Ureter (tissue), 1 donor: ENCODE measurements at regions not wholly inside any gene's neighbourhood (a gene's known extent, or its start where the extent isn't known, plus 50 kb on each side); places are given as distances from the start of the nearest gene placed in this dataset.

Experiments
- DNase-seq: peaks from one replicate; pipeline ENCODE4 v3.0.0-alpha.2; 2020; ENCODE audit warnings: low spot score
- donor health status: DM: yes; HTN: yes; CAD: no.

GRCh38 chr18:73920033-73920432 lies 227.6 kb downstream of the FBXO15 start:
- DNase-seq = no peak

- DNase-seq = no peak
These were observed 228.8 kb downstream of the FBXO15 start for GRCh38 chr18:73918816-73919215.

- no peak for DNase-seq
These were observed 230.6 kb downstream of the FBXO15 start for GRCh38 chr18:73917046-73917445.

GRCh38 chr18:73913505-73913904 lies 234.1 kb downstream of the FBXO15 start:
- no peak for DNase-seq

GRCh38 chr18:73908323-73908722 lies 239.3 kb downstream of the FBXO15 start:
- no peak for DNase-seq

GRCh38 chr18:73901566-73901965 lies 246.1 kb downstream of the FBXO15 start:
- no peak for DNase-seq

- DNase-seq = no peak
These were observed 246.5 kb downstream of the FBXO15 start for GRCh38 chr18:73901151-73901550.

- DNase-seq = no peak
These were observed 247.4 kb downstream of the FBXO15 start for GRCh38 chr18:73900106-73900835.

- no peak for DNase-seq
These were observed 250.1 kb downstream of the FBXO15 start for GRCh38 chr18:73897517-73897916.

- DNase-seq = no peak
These were observed 250.9 kb downstream of the FBXO15 start for GRCh38 chr18:73896685-73897084.

GRCh38 chr18:73895701-73896100 lies 251.9 kb downstream of the FBXO15 start:
- DNase-seq = no peak

- DNase-seq = no peak
These were observed 253.8 kb downstream of the FBXO15 start for GRCh38 chr18:73893880-73894279.

- DNase-seq = no peak
These were observed 255.8 kb downstream of the FBXO15 start for GRCh38 chr18:73891572-73892421.

- DNase-seq = no peak
These were observed 259.1 kb downstream of the FBXO15 start for GRCh38 chr18:73888565-73888964.

- DNase-seq = no peak
These were observed 259.8 kb downstream of the FBXO15 start for GRCh38 chr18:73887801-73888200.

GRCh38 chr18:73884868-73885267 lies 262.8 kb downstream of the FBXO15 start:
- no peak for DNase-seq

- no peak for DNase-seq
These were observed 266.2 kb downstream of the FBXO15 start for GRCh38 chr18:73881396-73881917.

GRCh38 chr18:73880387-73880786 lies 267.2 kb downstream of the FBXO15 start:
- DNase-seq = no peak

- no peak for DNase-seq
These were observed 267.9 kb downstream of the FBXO15 start for GRCh38 chr18:73879766-73880165.

- DNase-seq = no peak
These were observed 268.3 kb downstream of the FBXO15 start for GRCh38 chr18:73879328-73879727.

- no peak for DNase-seq
These were observed 278.5 kb downstream of the FBXO15 start for GRCh38 chr18:73869182-73869581.

- no peak for DNase-seq
These were observed 285.9 kb downstream of the FBXO15 start for GRCh38 chr18:73861771-73862170.

- DNase-seq = no peak
These were observed 287.7 kb downstream of the FBXO15 start for GRCh38 chr18:73859837-73860397.
